HS-27A (cell line): ENCODE measurements at regions not wholly inside any gene's neighbourhood (a gene's known extent, or its start where the extent isn't known, plus 50 kb on each side); places are given as distances from the start of the nearest gene placed in this dataset.
"Not testable (repeated sequence)": the region's sequence is repeated elsewhere in the genome, so short reads cannot be mapped to it uniquely, and the experiment has no call there.

Experiments
- DNase-seq: peaks from one replicate; pipeline ENCODE4 v3.0.0-alpha.2; 2012; ENCODE audit warnings: low read depth, missing footprints

DNA sequence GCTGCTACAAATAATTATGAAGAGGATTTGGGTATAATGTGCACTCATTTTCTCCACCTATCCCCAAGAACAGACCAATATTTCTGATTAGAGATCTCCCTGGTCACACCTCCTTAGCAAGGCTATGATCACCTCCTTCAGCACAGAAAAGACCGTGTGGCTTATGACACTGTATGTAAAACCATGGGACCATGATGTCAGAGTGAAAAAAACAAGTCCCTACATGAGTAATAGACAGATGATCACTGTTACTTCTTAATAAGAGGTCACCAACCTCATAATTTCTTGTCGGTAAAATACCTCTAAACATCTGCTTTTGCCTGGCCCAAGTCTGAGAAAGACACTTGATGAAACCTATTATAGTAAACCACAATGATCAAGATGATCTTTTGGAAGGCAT lies 330.6 kb upstream of the F9 start:
- no peak for DNase-seq

- DNase-seq: no peak
Measured at GRCh38 chrX:139198936-139199335, 331.6 kb upstream of the F9 start.

GRCh38 chrX:139196890-139197289 lies 333.6 kb upstream of the F9 start:
- DNase-seq: no peak

- DNase-seq: no peak
Measured at GRCh38 chrX:139194571-139195280, 335.8 kb upstream of the F9 start.

DNA sequence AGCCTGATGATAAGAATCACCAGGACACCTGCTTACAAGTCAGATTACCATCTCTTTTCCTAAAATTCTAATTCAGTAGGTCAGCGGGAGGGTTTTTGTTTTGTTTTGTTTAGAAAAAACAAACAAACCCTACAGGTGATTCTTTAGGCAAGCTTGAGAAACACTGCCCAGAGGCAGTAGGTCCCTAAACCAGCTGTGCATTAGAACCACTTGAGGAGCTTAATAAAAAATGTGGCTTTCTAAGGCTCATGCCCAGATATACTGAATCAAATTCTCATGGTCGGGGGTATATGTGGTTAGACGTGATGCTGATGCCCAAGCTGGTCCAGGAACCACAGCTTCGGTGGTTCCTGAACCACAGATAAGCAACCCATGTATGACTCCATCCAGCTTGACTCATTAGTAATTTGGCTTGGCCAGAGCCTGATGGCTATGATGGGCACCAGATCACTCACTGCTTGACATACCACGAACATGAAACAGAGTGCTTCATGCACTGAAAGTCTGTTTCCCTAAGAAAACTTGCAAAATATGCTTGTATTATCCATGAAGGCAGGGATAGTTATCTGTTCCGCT lies 338.1 kb upstream of the F9 start:
- DNase-seq: no peak

GRCh38 chrX:139191746-139192385 lies 338.7 kb upstream of the F9 start:
- no peak for DNase-seq

GRCh38 chrX:139191286-139191685 lies 339.3 kb upstream of the F9 start:
- no peak for DNase-seq

DNA sequence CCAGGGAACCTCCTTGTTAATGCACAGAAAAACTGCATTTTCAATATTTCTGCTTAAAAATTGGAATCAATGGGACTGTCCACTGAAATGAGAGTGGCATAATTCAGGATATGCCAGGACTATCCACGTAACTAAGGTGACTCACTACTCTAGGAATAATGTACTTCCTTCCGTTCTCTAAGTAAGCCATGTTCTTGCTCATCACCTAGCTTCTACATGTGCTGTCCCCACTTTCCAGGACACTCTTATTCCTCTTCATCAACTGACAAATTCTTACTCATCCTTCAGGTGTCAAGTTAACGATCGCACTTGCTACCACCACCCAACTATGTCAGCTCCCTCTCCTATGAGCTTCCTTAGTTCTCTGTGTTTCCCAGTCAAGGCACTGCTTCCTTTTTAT lies 342.8 kb upstream of the F9 start:
- no peak for DNase-seq

GRCh38 chrX:139186991-139187390 lies 343.5 kb upstream of the F9 start:
- DNase-seq: no peak

GRCh38 chrX:139179592-139179991 lies 350.9 kb upstream of the F9 start:
- no peak for DNase-seq

- DNase-seq: no peak
Measured at GRCh38 chrX:139178980-139179379, 351.6 kb upstream of the F9 start.

DNA sequence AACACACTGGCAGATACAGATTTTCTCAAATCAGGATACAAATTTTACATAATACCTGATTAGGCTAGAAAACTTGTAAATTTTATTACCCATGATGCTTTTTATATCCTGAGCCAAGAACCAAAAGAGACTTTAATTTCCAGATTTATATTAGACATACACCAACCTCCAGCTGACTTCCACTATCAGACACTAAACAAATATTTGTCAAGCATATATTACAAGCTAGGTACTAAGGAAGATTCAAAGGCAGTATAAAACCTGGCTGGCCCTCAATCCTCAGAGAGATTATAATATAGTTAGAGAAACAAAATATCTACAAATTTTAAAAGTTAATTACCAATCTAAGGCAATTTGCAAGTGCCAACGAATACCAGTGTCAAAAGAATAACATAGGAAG lies 357.8 kb upstream of the F9 start:
- no peak for DNase-seq

DNA sequence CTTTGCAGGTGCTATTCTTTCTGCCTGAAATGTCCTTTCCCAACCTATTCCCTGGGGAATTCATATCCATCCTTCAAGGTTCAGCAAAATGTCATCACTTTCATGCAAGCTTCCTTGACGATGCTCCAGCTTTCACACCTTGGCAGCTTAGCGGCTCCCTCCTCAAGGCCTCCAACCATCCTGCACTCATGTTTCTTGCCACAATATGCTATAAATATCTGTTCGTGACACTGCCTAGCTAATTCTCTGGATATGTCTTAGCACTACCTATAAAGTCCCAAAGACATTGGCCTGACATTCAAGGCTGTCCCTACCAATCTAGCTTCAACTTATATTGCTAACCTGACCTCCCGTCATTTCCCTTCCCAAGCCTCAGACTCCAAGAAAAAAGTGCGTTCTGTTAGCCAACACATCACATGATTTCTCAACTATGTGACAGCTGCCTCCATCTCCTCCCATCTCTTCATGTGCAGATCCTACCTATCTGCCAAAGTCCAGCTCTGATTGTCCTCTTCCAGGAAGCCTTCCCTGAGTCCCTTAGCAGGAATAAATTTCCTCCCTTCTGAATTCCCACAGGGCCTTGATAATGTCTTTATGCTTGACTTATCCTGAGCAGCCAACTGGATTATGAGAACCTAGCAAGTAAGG lies 359.9 kb upstream of the F9 start:
- no peak for DNase-seq

- no peak for DNase-seq
Measured at GRCh38 chrX:139167282-139167681, 363.3 kb upstream of the F9 start.

DNA sequence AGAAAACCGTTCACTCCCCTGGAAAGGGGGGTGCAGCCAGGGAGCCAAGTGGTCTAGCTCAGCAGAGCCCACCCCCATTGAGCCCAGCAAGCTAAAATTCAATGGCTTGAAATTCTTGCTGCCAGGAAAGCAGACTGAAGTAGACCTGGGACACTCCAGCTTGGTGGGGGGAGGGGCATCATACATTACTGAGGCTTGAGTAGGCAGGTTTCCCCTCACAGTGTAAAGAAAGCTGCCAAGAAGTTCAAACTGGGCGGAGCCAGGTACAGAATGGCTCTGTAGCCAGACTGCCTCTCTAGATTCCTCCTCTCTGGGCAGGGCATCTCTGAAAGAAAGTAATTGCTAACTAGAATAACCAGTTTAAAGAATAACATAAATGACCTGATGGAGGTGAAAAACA lies 372.3 kb upstream of the F9 start:
- no peak for DNase-seq

DNA sequence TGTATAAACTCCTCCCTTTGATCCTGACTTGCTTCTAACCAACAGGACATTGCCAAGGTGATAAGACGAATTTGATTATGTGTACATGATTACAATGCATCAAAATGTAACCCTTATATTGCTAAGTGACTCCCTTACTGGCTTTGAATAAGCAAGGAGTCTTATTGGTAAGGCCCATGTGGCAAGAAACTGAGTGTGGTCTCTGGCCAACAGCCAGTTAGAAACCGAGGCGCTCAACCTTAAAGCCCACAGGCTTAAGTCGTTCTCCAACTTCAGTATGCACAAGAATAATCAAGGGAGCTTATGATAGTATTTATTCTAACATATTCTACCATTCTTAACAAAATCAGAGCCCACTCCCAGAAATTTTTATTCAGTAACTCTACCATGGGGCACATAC lies 374.2 kb upstream of the F9 start:
- DNase-seq: no peak

DNA sequence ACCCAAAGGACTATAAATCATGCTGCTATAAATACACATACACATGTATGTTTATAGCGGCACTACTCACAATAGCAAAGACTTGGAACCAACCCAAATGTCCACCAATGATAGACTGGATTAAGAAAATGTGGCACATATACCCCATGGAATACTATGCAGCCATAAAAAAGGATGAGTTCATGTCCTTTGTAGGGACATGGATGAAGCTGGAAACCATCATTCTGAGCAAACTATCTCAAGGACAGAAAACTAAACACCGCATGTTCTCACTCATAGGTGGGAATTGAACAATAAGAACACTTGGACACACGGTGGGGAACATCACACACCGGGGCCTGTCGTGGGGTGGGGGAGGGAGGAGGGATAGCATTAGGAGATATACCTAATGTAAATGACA lies 383.9 kb upstream of the F9 start:
- DNase-seq: not testable (repeated sequence)

DNA sequence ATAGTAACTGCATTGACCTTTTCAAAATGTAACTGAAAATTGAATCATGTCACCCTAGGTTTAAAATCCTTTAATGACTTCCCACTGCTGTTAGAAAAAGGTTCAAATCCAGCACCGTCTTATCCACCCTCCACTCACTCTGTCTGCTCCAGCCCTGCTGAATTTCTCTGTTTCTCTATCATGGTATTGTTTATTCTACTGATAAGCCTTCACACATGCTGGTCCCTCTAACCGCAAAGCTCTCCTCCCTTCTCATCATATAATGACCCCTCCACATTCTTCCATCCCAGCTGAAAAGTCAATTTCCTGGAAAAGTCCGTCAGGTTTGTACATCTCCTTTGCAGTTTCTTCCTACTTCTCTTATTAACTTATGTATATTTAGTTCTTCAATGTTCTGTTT lies 389.2 kb upstream of the F9 start:
- DNase-seq: no peak

- no peak for DNase-seq
Measured at GRCh38 chrX:139134316-139134715, 396.2 kb upstream of the F9 start.

DNA sequence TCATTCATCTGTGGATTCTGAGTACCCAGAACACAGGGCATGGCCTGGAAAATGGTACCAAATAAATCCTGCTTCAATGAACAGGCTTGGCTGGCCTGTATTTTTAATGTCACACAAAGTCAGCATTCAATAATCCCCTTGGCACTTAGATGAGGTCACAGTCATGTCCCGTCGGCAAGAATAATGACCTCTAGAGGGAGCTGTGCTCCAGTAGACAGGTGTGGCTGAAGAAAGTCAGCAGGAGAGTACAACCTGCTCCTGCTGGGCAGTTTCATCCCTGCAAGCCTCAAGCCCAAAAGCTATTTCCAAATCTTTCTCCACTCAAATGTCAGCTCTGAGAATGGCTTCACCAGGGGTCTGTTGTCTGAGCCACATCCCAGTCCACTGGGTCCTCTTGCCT lies 404.0 kb upstream of the F9 start:
- no peak for DNase-seq

DNA sequence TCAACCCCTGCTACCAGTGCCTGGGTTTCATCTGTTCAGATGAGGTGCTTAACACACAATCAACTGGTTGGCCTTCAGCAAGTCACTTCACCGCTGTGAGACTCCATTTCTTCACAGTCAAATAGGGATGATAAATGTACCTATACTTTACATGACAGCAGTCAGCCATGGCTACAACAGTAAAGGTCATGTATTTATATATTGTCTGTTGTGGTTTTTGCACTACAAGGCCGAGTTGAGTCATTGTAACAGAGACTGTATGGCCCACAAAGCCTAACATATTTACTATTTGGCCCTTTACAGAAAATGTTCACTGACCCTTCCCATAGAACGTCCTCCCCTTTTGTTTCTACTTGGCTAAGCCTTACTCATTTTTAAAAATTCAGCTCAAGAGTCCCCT lies 404.6 kb upstream of the F9 start:
- DNase-seq: no peak

DNA sequence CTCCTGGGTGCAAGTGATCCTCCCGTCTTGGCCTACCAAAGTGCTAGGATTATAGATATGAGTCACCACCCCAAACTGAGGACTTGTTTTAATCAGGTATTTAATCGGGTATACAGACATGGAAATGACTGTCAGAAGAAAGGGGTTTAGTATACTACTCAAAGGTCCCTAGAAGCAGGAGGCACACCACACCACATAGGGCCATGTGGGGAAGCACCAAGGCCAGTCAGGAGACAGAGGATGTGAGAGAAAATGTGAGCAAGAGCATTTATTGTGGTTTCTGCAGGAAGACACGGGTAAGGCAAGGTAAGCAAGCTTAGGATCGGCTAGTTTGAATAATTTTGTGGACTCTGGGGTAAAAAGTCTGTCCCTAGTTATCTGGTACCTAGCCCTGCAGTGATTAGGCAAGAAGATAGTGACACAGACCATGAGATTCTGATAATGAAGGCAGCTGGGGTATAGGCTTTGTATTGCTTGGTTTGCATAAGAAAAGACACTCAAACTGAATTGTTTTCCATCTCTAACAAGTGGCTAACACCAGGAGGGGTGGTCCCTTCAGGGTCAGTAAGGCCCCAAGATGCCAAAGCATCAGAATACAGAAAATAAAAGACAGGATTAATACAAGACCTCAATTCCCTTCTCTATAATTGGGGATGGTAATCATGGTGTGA lies 408.8 kb upstream of the F9 start:
- DNase-seq: no peak

DNA sequence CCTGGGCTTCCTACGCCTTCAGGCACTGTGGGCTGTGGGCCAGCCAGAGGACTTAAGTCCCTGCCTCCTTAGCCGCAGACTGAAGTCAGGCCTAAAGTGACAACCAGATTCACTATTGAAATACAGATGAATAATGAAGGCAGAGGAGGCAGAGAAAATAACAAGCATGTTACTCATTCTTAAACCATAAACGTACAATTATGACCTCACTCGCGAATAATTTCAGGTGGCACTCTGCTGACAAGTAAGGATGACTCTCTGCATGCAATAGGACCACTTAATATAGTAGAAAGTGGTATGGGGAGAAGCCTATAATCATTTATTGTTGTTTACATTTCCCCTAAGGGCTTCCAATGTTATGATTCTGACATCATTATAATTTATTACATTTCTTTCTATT lies 409.2 kb upstream of the FGF13 start:
- no peak for DNase-seq
